GM18499 (cell line): ENCODE measurements at regions not wholly inside any gene's neighbourhood (a gene's known extent, or its start where the extent isn't known, plus 50 kb on each side); places are given as distances from the start of the nearest gene placed in this dataset.

Experiments used
- ATAC-seq: cut with Tn5 transposase; IDR thresholded peaks from one replicate; pipeline ENCODE4 v1.9.1; 2021; ENCODE audit warnings: moderate number of reproducible peaks; ENCODE audit not compliant: insufficient read depth, unreplicated experiment

- ATAC-seq: no peak
These were observed 106.0 kb upstream of the SLC4A4 start for GRCh38 chr4:71232846-71233245.

DNA sequence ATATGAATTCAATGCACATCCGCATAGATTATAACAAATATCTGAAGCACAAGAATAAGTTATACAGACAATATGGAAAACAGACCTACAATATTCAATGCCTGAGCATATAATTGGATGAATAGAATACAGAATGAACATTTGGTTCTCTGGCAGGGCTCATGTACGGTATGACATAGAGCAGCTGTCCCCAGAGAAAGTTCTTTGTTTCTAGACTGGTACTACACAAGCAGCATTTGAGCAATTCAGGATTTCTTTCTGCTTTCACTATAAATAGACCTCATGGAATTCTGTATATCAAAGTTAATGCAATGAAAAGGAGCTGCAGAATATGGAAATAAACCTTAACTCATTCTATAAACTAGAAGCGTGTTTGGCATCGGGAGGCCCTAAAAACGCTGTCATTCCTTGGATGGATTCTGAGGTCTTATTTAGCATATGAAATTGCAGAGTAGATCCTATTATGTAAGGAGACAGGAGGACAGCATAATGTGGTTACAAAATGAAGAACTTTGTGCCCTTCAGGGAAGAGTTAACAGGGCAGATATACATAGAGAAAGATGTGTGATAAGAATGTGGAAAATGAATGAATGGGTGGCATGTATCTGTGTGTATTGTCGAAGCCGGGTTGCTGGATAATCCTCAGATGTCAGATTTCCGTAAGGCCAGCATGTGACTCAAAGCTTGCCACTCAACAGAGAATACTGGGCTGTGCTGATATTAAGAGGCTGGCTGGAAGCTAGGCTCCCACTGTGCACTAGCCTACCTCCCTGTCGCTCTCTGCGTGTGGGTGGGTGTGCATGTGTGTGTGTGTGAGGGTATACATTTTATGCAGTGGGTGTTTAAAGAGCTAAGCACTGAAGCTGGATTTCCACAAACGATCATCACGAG, 103.3 kb upstream of the SLC4A4 start:
- no peak for ATAC-seq

- ATAC-seq: no peak
These were observed 102.6 kb upstream of the SLC4A4 start for GRCh38 chr4:71236226-71236625.

- no peak for ATAC-seq
These were observed 101.2 kb upstream of the SLC4A4 start for GRCh38 chr4:71237641-71238040.

DNA sequence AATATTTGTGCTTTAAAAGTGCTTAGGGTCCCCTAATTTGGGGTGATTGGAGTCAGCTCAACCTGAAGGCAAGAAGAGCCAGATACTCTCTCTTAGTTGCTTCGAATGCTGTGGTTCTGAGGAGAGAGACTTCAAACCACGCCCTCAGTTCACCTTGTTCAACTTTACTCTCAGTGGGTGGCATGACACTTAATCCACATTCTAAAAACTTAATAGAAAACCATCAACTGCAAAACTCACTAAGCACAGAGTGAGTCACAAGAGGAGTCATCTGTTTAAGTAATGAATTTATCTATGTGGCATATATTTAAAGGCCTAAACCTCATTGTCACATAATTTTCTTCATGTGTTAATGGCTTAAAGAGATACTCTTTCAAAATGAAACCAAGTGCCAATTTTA, 99.5 kb upstream of the SLC4A4 start:
- no peak for ATAC-seq

DNA sequence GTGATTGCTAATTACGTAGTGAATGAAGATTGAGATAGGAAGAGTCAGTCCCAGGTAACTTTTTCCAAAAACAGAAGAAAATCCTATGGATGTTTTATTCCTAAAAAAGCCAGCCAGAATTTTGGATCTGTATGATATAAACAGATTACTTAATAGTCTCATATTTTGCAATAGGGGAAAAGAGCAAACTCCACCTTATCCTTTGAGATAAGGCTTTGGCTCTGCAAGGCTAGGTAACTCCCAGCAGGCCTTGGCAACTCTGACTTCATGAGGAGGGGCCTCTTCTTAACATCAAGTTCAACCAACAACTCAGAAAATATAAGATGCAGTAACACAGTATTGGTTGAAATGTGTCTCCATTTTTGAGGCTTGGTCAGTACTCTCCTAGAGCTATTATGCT, 98.7 kb upstream of the SLC4A4 start:
- ATAC-seq: no peak

DNA sequence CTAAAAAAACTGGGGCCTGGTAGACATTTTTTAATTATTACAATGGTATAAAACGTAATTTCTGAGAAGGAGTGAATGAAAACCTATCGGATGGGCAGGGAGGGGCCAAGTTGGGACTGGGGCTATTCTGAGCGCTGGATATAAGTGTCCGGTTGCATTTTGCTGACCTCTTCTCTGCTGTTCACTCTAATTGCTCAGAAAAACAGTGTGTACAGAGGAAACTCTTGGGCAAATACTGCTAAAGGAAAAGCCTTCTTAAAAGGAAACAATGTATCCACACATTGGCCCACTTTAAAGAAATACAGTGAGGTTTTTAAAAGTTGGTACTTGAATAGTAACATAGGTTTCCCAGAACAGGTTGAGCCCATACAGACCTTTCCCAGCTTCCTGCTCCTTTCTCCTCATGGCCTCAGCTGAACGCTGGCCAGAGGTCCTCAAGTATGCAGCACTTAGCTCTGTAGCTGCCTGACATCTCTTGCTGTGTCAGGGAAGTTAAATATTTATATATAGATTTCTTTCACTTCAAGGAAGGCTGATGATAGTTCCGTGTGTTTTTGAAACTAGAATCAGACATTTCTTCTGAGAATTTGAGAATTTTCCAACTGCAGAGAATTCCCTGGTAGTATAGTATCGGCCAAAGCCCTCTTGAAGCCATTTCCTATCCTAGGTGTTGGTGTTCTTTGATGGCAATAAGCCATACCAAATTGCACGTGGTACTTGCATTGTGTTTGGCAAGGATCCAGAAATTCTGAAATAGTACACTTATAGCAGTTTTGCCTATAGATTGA, 97.1 kb upstream of the SLC4A4 start:
- ATAC-seq: no peak

DNA sequence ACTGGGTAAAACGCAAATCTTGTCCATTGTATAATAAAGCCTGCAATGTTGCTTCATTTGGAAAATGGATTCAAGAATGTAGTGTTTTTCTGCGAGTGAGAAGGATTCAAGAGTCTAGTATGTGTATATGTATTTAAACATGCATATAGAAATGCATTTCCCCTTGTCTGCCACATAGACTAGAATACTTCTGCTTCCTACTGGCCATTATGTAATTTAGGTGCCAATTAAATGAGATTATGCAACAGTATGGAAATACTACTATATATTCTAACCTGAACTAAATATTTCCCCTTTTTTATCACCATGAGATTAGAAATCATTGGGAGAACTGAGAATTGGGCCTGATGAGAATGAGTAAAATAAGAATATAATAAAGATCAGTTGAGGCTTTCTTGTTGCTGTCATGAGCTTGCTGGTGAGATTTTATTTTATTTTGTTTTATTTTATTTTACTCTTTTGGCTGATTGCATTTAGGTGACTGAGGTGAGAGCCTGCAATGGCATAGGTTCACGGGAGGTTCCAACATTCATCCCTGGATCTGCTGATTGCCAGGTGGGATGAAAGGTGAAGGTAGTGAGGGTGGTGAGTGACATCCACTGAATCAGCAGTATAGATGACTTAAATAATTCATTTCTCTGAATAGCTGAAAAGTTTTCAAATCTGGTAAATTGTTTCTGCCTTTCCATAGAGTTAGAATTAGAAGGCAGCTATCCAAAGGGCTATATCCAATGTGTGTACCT, 95.6 kb upstream of the SLC4A4 start:
- ATAC-seq: no peak

GRCh38 chr4:71247706-71248105, 91.1 kb upstream of the SLC4A4 start:
- ATAC-seq: no peak

DNA sequence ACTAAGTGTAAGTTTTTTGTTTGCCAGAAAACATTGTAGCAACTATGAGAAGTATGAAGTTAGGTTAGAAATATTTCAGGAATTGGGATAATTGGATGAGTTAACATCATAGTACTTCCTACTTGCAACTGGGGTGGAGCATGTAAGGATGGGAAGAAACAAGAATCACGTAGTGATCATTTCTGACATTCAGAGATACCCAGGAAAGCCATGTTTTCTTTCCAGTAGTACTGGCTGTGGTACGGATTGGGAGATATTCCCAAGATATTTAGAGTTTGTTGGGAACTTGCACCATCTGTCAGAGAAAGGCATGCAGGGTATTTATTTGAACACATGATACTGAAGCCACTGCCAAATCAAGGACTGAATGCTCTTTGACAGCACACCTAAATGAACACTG, 87.6 kb upstream of the SLC4A4 start:
- ATAC-seq: no peak

DNA sequence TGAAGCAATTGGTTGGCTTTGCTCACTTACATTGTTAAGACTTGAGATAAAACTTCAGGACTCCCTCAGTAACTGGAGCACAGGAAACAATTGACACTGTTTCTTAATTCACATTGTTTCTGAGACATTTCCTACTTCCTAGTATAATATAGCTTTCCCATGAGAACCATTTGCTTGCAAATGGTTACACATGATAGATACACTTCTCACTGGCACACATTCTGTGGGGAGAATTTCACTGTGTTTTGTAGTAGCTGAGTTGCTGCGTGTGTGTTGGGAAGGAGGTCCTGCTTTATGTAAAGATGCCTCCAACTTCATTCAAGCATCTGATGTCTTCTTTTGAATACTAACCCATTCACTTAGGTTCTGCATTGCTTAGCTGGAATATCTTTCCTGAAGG, 85.3 kb upstream of the SLC4A4 start:
- no peak for ATAC-seq

GRCh38 chr4:71254451-71255012, 84.3 kb upstream of the SLC4A4 start:
- no peak for ATAC-seq

GRCh38 chr4:71255976-71256375, 82.8 kb upstream of the SLC4A4 start:
- no peak for ATAC-seq

- ATAC-seq: no peak
These were observed 81.1 kb upstream of the SLC4A4 start for GRCh38 chr4:71257761-71258160.

DNA sequence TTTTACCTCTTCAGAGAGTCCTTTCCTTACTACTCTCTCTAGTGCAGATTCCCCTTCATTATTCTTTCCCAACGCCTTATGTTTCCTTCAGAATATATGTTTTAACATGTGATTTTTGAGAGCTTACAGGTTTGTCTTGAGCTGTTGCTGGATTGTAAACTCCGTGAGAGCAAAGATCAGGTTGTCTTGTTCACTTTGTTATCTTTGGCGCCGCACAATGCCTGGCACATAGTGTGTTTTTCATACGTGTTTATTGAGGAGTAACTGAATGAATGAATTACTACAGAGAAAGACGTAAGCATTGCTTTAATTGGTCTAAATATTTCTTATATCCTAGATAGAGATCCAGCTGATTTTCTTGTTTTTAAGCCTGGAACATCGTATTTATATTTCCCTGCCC, 80.5 kb upstream of the SLC4A4 start:
- ATAC-seq: no peak

GRCh38 chr4:71259280-71259679, 79.5 kb upstream of the SLC4A4 start:
- ATAC-seq: no peak

DNA sequence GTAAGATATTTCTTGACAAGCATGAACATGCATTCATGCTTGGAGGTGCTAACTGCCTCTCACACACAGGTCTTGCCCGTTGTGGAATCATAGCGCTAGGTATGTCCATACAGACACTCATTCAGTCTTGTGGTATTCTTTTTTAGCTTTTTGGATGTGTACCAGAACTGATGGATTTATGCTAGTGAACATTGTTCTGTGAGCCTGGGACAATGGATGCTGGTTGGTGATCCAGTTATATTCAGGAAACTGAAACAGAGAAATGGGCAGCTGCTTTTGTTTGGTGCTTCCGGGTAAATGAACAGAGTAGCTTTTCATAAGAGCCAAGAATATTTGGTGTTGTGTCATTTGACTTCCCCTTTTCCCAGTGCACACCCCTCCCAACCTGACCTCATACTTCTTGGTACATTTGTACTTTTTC, 78.9 kb upstream of the SLC4A4 start:
- no peak for ATAC-seq

- ATAC-seq: no peak
These were observed 78.3 kb upstream of the SLC4A4 start for GRCh38 chr4:71260544-71260943.

GRCh38 chr4:71261001-71261400, 77.8 kb upstream of the SLC4A4 start:
- ATAC-seq: no peak

DNA sequence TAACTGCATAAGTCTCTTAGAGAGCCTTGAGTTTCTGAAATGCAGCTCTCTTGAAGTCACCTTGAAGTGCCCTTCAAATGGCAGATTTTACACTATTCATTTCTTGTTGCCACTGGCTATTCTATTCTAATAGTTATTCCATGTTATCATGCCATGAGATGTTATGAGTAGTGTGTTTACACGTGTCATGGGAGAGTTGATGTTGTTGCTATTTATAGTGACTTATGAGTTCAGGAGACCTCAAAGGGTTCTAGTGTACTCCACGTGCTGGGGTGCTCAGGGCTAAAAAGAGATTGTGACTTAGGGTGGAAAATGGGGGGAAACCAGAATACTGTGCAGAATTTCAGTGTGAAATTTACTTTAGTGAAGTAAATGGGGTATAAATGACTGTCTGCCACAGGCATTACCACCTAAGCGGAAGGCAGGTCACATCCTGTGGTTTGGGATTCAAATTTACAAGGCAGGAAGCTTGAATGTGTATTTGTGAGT, 77.1 kb upstream of the SLC4A4 start:
- ATAC-seq: peak; percentile 44
